ENCODE measurements at regions not wholly inside any gene's neighbourhood (a gene's known extent, or its start where the extent isn't known, plus 50 kb on each side); places are given as distances from the start of the nearest gene placed in this dataset.

GRCh38 chr18:22836932-22837331 is 96.2 kb upstream of the RBBP8 start:
- TF ChIP-seq, protein P1, sequence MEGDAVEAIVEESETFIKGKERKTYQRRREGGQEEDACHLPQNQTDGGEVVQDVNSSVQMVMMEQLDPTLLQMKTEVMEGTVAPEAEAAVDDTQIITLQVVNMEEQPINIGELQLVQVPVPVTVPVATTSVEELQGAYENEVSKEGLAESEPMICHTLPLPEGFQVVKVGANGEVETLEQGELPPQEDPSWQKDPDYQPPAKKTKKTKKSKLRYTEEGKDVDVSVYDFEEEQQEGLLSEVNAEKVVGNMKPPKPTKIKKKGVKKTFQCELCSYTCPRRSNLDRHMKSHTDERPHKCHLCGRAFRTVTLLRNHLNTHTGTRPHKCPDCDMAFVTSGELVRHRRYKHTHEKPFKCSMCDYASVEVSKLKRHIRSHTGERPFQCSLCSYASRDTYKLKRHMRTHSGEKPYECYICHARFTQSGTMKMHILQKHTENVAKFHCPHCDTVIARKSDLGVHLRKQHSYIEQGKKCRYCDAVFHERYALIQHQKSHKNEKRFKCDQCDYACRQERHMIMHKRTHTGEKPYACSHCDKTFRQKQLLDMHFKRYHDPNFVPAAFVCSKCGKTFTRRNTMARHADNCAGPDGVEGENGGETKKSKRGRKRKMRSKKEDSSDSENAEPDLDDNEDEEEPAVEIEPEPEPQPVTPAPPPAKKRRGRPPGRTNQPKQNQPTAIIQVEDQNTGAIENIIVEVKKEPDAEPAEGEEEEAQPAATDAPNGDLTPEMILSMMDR (IDR thresholded peaks at IDR 0.05; ENCODE audit: borderline replicate concordance, extremely low read depth, low read length, poor library complexity, severe bottlenecking), result no peak
- TF ChIP-seq EZH2 (IDR thresholded peaks at IDR 0.05; ENCODE audit: borderline replicate concordance, low read depth, low read length, severe bottlenecking), result no peak

Measured in DND-41 (cell line).